GM12874 (cell line): ENCODE measurements at regions not wholly inside any gene's neighbourhood (a gene's known extent, or its start where the extent isn't known, plus 50 kb on each side); places are given as distances from the start of the nearest gene placed in this dataset.

Source experiments
- TF ChIP-seq, protein P1 (sequence below): IDR thresholded peaks from 2 replicates; pipeline ENCODE4 v1.5.1; 2011; ENCODE audit warnings: low read depth, mild to moderate bottlenecking, control low read depth, low read length, moderate library complexity; ENCODE audit not compliant: insufficient read depth

DNA sequence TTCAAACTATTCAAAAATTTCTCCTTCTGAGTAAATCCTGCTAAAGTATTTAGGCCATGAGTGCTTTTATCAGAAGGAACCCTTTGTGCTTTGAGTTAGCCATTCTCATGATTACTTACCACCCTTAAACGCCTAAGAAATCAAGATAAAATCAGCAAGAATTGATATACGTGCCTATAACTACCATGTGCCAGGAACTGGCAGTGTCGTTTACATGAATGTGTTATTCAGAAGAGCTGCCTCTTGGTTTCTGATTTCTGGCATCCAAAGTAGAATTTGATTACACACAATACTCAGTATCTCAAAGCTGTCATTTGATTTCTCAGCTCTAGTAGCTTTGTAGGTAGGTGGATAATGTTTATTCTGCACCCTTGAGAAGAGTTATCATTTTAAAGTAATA is 351.3 kb upstream of the CCDC54 start:
- TF ChIP-seq, protein P1, sequence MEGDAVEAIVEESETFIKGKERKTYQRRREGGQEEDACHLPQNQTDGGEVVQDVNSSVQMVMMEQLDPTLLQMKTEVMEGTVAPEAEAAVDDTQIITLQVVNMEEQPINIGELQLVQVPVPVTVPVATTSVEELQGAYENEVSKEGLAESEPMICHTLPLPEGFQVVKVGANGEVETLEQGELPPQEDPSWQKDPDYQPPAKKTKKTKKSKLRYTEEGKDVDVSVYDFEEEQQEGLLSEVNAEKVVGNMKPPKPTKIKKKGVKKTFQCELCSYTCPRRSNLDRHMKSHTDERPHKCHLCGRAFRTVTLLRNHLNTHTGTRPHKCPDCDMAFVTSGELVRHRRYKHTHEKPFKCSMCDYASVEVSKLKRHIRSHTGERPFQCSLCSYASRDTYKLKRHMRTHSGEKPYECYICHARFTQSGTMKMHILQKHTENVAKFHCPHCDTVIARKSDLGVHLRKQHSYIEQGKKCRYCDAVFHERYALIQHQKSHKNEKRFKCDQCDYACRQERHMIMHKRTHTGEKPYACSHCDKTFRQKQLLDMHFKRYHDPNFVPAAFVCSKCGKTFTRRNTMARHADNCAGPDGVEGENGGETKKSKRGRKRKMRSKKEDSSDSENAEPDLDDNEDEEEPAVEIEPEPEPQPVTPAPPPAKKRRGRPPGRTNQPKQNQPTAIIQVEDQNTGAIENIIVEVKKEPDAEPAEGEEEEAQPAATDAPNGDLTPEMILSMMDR = no peak

DNA sequence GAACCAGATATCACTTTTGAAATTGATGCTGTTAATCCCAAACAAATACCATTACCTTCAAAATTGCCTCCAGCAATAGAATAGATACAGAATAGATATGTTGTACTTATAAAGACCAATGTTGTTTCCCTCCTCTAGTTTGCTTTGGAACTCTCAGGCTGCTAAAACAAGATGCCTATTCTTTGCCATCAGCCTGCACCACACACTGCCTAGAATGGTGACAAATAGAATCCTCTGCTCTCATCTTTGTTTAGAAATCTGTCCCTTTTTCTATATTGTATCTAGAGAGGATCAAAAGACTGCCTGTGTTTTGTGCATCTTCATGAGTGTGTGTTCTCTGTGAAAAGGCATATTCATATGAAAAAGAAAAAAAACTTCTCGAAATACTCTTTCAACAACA is 349.2 kb upstream of the CCDC54 start:
- TF ChIP-seq, protein P1 = no peak

- TF ChIP-seq, protein P1 = no peak
These were observed 348.6 kb upstream of the CCDC54 start for GRCh38 chr3:107028626-107029025.

DNA sequence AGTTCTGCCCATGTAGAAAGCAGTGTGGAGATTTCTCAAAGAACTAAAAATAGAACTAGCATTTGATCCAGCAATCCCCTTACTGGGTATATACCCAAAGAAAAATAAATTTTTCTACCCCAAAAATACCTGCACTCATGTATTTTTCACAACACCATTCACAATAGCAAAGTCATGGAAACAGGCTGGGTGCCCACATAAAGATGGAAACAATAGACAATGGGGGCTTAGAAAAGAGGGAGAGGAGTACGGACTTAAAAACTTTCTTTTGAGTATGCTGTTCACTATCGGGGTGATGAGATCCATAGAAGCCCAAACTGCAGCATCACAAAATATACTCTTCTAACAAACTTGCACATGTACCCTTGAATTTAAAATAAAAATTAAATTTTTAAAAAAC is 345.1 kb upstream of the CCDC54 start:
- TF ChIP-seq, protein P1 = no peak

GRCh38 chr3:107034142-107034541 is 343.1 kb upstream of the CCDC54 start:
- TF ChIP-seq, protein P1 = no peak

GRCh38 chr3:107035176-107035575 is 342.1 kb upstream of the CCDC54 start:
- TF ChIP-seq, protein P1 = no peak

DNA sequence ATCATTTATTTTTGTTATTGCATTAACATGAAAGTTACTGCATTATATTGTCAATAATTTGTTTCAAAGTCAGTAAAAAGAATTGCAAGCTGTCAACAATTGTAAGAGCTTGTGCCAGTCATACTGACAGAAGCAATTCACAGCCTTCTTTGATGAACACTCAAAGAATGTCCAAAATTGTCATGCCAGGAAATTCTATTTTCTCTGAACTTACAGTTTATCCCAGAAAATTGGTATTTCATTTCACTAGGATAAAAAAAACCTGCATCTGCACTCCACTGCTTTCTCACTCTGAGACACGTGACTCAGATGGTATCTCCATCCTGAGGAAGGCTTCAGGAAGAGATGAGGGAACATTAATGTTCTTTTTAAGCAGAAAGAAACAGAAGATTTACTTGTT is 332.6 kb upstream of the CCDC54 start:
- TF ChIP-seq, protein P1 = no peak

- TF ChIP-seq, protein P1 = no peak
These were observed 331.4 kb upstream of the CCDC54 start for GRCh38 chr3:107045791-107046190.
